Tibial nerve (tissue), 4 donors: ENCODE measurements at regions not wholly inside any gene's neighbourhood (a gene's known extent, or its start where the extent isn't known, plus 50 kb on each side); places are given as distances from the start of the nearest gene placed in this dataset.

ENCODE experiments used
- CTCF ChIP-seq, 5 experiments: fragments of 200-600 bp in 3 of 5; fragments of 450-650 bp in 2 of 5; sonication (generic) in 3 of 5; IDR thresholded peaks; one replicate each; pipeline ENCODE4 v1.5.1; 2016 to 2019; ENCODE audit warnings: antibody characterized with exemption in 5 of 5, mild to moderate bottlenecking in 3 of 5, moderate library complexity in 2 of 5
- EP300 ChIP-seq, 2 donors: sonication (generic); formaldehyde crosslinking; IDR thresholded peaks; one replicate each; pipeline ENCODE4 v1.6.1; 2017; ENCODE audit warnings: antibody characterized with exemption in 2 of 2, mild to moderate bottlenecking in 1 of 2
- POLR2A ChIP-seq, 2 donors: fragments of 450-650 bp; IDR thresholded peaks; one replicate each; pipeline ENCODE4 v1.6.1; 2017; ENCODE audit warnings: antibody characterized with exemption in 2 of 2, mild to moderate bottlenecking in 2 of 2, moderate library complexity in 2 of 2

GRCh38 chr1:65066419-65066765, 81.6 kb upstream of the AK4 start:
- TF ChIP-seq CTCF (IDR thresholded peaks at IDR 0.05) (peak in 1 of 5 experiments; percentile 6), POLR2A (IDR thresholded peaks at IDR 0.05) (no peak), EP300 (IDR thresholded peaks at IDR 0.05) (no peak)
